ENCODE measurements at regions not wholly inside any gene's neighbourhood (a gene's known extent, or its start where the extent isn't known, plus 50 kb on each side); places are given as distances from the start of the nearest gene placed in this dataset.
"Not testable (repeated sequence)": the region's sequence is repeated elsewhere in the genome, so short reads cannot be mapped to it uniquely, and the experiment has no call there.

DNA sequence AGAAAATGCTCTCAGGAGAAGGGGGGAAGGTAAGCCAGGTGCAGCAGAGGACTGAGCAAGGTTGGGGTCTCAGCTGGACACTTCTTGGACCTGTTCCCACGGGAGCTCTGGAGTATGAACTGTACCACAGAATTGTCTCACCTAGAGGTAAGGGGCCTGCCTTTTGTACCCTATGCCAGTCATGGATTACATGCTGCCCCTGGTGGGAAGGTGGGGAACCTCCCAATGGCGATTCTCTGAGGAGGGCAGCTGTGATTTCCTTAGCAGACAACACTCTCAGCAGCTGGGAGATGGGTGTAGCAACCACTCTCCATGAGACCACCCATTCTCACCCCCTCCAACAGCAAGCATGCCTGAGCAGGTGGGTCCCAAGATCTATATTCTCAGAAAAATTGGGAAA, 329.4 kb upstream of the CTNNB1 start:
- DNase-seq (ENCODE audit: low spot score) = no peak
- intact Hi-C loops (cut with DNase I) = no loop called here

DNA sequence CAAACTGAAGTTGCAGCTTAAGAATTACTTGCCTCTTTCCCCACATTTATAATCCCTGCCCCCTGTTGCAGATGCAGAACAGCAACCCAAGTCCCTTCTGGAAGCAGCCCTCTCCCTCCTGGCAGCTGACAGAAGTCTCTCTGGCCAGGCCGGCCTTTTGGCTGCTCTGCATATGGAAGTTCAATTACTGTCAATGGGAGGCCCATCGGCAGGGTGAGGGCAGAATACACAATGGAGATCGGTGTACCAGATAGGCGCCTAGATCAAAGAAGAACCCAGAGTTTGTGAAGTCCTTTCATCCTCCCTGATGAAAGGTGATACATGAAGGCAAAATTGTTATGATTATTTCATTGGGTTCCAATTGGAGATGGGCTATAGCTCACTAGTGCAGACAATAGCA, 327.9 kb upstream of the CTNNB1 start:
- intact Hi-C loops (cut with DNase I) = no loop called here
- no peak for DNase-seq (ENCODE audit: low spot score)

DNA sequence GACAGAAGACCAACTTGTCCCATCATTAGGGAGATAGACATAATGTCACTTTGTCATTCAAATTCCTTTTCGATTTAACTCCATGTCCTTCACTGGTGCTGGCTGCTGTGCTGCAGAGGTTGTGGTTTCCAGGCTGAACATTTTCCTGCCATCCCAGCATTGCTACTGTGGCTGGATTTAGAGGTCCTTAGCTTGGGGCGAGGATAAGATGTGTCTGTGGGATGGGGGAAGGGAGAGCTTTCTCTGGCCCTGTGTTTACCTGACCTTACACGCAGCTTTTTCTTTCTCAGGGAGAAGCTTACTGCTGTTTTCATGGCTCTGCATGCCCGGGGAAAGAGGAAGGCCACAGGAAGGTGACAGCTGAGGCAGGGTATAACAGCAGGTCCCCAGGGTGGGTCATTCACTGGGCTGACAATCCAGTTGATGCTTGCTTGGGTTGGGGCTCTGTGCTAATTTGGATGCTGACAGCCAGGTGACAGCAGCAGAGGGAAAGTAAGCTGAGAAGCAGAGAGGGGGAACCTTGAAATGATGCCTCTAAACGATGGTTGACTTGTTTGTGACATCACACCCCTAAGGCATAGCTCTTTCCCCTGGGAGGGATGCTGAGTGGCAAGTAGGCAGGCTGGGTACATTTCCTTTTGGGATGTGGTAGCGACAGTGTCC, 326.9 kb upstream of the CTNNB1 start:
- DNase-seq (ENCODE audit: low spot score) = no peak
- intact Hi-C loops (cut with DNase I) = no loop called here

DNA sequence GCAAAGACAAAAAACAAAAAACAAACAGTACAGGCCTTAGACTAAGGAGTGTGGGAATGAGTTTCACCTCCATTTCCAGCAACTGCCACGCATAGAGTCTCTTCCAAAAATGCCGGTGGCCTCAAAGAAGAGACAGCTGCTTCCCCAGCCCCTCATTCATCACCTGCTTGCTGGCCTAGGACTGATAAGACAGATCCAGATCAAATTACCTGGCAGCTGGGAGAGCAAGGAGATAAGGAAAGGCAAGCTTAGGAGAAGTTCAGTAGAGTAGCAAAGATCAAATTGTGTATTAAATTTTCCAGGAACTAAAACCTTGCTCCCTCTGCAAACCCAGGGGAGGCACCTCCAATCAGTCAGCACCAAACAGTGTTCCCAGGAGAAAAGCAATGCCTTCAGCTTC, 325.8 kb upstream of the CTNNB1 start:
- DNase-seq (ENCODE audit: low spot score) = no peak
- intact Hi-C loops (cut with DNase I) = no loop called here

DNA sequence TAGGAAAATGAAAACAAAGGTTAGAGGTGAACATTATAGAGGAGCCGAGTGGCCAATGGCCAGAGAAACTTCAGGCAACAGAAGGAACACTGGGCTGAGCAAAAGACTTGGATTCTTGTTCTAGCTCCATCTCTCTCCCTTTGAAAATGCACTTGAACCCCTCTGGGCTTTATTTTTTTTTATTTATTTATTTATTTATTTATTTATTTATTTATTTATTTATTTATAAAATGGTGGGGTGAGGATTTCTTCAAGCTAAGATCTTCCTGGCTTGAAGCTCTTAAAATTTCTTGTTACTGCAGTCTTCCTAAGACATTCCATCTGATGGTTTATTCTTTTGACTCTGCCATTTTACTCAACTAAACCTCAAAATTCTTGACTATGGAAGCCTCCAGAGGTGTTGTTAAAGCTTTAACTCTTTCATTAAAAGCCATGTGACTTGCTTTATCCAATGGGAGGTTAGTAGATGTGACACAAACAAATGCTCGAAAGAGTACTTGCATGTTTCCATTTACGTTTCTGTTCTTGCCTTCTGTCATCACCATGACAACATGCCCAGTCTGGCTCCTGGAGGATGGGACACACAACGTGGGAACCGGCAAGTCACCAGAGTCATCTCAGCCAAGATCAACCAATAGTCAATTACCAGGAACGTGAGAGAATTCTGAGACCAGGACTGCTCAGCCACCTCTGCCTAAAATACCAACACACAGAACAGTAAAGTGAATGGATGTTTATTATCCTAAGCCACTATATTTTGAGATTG, 325.2 kb upstream of the CTNNB1 start:
- DNase-seq (ENCODE audit: low spot score) = no peak
- intact Hi-C loops (cut with DNase I) = no loop called here

DNA sequence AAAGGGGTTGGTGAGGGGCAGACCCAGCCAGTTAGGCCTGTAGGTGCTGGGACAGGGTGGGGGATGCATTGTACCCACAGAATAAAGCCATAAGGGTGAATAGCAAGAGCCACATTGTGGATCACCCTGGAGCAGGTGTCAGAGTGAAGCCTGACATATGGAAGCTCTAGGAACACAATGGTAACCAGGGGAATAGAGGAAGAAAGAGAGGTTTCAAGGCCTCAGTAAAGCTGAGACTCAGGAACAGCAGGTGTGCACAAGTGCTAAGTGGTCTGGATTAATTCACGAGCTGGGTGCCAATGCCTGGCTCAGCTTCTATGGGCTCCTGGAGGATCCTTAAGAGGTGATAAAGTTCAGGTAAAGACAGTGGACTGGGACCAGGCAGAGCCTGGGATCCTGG, 323.7 kb upstream of the CTNNB1 start:
- intact Hi-C loops (cut with DNase I) = loop anchor here in 1 of 2 donors (5.0 kb wide), 1 partner anchor 93 kb away; no protein-coding TSS in a partner anchor
- no peak for DNase-seq (ENCODE audit: low spot score)

DNA sequence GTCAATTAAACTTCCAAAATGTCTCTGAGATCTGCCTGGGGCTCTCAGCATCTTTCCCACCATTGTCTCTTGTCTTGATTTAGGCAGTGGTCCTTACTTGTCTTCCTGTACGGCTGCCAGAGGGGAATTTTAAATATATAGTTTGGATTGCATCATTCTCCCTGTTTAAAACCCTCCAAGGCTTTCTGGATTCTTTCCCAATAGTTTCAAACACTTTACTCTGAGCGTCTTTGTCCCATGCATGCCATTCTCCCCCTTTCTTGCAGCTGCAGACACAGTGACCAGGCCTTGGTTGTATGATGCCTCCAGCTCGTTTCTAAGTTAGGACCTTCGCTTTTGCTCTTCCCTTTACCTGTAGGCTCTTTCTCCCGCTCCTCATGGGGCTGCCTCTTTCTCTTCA, 323.3 kb upstream of the CTNNB1 start:
- intact Hi-C loops (cut with DNase I) = loop anchor here in 1 of 2 donors (5.0 kb wide), 1 partner anchor 94 kb away; no protein-coding TSS in a partner anchor

DNA sequence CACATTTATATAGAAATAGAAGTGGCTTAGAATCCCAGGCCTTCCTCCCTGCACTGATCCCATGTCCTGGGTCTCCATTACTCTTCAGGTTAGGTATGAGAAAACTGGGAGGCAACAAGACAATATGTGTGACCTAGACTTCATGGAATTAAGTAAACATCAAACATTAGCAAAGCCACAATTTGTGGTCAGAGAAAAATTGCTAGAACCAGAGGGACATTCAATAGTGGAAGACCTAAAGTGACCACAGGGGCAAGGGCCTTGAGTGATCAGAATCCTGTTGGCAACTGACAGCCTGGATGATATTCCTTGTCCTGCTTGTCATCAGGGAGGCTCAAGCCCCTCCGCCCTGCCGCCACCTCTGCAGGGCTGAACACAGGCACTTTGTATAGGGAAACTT, 322.8 kb upstream of the CTNNB1 start:
- no peak for DNase-seq (ENCODE audit: low spot score)
- intact Hi-C loops (cut with DNase I) = loop anchor here in 1 of 2 donors (5.0 kb wide), 1 partner anchor 94 kb away; no protein-coding TSS in a partner anchor

More for the DNA sequence above, 323.3 kb upstream of the CTNNB1 start:
- no peak for DNase-seq (ENCODE audit: low spot score)

DNA sequence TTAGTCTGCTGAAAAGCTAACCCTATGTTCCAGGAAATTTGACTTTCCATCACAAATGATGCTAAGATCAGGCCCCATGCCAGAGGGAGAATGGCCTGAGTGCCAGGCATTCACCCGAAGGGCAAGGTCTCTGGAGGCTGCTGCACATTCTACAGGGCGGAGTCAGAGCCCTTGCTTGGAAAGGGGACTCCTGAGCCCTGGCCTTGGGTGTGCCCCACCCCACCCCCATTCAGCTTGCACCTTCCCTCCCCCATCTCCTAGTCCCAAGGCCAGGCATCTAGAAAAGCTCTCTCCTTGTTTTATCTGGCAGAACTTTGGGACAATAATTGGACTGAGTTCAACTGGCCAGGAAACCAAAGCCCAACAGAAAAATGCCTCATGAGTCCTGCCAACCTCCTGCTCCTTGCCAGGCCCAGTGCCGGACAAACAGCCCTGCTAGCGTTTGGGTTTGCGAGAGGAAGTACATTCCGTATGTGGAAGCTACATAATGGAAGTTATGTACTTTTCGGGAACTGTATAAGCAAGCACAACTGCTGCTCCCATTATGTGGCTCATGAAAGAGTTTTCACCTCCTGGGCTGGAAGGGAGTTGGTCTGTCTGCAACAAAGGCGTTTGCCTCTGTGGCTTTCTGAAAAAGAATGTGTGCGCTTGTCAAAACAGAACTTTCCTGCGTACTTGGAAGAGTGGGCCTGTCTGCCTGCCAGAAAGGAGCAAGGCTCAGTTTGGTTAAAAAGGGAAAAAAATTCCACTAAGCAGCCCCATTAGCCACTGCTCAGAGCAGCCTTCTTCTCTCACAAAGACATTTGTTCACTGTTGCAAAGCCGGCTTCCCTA, 321.5 kb upstream of the CTNNB1 start:
- intact Hi-C loops (cut with DNase I) = loop anchor here in 1 of 2 donors (5.0 kb wide), 1 partner anchor 96 kb away; no protein-coding TSS in a partner anchor
- DNase-seq (ENCODE audit: low spot score) = peak; percentile 90

DNA sequence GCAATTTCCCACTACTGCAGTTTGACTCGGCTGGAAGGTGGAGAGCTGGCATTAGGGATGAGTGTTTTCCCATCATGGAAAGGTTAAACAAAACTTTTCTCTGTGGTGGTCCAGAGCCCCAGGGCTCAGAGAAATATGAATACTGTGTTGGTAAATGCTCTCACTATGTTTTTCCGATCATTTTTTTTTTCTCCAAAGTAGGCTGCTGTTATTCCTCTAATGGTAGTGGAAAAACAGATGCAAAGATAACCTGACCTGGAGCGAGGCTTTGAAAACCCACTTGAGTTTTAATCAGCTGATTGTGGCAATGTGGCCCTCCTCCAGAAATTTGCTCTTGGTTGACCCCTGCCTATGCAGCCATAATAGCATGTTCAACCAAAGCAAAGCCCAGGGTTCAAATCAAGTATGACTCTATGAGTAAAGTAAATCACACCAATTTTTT, 320.8 kb upstream of the CTNNB1 start:
- intact Hi-C loops (cut with DNase I) = loop anchor here in 1 of 2 donors (5.0 kb wide), 1 partner anchor 96 kb away; no protein-coding TSS in a partner anchor
- no peak for DNase-seq (ENCODE audit: low spot score)

DNA sequence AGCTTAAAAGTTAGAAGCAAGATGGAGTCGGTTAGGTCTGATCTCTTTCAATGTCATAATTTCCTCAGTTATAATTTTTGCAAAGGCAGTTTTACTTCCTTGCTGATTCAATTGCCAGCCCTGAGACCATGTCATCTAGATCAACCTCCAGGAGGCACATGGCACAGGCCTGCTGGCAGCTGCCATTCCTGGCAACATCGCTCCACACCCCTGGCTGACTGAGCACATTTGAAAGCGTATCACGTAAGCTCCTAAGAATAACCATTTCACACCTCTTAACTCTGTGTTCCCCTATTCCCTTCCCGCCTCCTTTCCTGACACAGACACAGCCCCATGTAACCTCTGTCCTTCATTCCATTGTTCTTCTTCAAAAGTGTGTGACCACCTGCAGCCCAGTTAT, 313.9 kb upstream of the CTNNB1 start:
- intact Hi-C loops (cut with DNase I) = no loop called here
- no peak for DNase-seq (ENCODE audit: low spot score)

DNA sequence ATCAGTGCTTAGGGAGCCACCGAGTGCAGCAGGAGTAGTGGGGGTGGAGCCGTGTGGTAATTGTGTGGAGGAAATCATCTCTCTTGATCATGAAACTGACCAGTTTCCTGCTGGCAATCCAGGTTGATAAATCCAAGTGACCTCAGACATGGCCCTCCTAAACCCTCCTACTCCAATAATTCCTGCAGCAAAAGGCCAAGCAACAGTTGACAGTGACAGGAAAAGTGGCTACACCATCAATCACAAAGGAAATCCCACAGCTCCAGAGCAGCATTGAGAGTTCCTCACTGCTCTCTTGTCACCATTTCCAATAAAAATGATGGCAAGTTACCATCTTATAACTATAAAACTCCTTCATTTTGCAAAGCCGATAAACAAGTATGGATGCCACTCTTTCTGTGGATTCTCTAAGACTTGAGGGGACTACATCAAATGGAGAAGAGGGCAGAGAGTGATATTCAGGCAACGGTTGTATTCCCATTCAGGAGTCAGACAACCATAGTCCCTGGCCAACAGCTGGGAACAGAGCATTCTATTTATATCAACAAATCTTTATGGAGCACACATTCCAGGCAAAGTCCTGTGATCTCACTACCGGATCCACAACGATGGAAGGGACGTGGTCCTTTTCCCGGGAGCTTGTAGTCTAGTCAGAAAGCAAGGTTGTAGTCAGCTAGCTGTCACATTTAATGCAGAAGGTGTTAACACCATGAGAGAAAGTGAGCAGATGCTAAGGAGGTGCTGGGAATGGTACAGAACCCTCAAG, 312.5 kb upstream of the CTNNB1 start:
- intact Hi-C loops (cut with DNase I) = no loop called here
- DNase-seq (ENCODE audit: low spot score) = no peak

DNA sequence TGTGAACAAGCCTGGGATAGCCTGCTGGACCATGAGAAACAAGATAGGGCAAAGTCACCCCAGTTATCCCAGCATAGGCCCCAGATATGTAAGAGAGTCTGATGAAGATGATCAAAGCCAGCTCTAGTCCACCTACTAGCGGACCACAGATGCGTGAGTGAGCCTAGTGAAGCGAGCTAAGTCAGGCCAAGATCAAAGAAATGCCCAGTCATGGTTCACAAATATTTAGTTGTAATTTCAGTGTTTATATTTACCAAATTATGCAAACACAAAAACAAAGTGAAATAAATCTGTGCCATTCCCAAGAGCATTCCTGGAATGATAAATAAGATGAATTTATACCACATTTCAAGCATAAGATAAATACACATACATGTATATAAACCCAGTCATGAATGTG, 308.1 kb upstream of the CTNNB1 start:
- intact Hi-C loops (cut with DNase I) = no loop called here

DNA sequence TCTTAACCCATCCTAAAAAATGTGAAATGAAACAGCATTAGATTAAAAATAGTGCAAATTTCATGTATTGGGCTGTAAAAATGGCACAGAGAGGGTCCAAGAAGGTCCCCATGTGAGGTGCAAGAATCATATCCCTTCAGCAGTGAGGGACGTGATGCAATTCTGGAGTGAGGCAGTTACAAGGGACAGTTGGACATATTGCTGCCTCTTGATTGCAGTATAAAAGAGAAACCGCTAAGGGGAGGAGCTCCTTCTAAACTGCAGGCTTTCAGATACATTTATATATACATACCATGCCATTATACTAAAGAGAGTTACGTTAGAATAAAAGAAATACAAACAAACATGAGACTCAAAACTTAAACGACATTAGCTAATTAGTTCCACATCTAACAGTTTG, 304.2 kb upstream of the CTNNB1 start:
- intact Hi-C loops (cut with DNase I) = no loop called here
- no peak for DNase-seq (ENCODE audit: low spot score)

More for the DNA sequence above, 308.1 kb upstream of the CTNNB1 start:
- no peak for DNase-seq (ENCODE audit: low spot score)

DNA sequence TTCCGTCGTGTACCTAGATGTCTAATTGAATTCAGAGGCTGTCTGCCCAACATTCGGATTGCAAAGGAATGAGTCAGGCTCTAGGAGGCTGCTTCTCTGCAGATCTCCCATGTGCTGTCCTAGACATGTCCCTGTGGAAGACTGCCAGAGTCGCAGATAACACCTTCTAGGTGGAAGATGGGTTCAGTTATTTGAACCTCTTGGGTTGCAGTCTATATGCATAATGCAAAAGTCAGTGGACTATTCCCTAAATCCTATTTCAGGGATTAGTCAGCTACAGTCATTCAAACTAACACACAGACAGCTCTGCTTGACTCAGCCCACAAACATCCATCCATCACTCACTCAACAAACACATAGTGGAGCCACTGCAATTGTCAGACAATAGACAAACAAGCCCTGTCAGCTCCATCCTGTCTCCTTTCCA, 300.0 kb upstream of the CTNNB1 start:
- DNase-seq (ENCODE audit: low spot score) = no peak
- intact Hi-C loops (cut with DNase I) = no loop called here

DNA sequence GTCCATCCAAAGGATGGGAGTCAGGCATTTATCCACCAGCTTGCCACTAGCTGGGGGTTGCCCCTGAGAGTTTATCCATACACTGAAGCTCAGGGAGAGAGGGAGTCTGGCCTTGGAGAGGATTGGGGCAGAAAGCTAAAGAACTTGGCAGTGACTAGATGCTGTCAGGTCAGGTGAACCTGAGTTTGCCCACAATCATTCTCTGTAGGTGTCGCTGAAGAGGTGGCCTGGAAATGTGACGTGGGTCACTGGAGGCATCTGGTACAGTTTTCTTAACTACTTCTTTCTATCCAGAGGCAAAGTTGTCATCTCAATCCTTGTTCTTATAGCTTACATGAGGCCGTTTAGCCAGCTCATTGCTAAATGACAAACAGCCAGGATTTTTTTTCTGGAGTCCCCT, 298.0 kb upstream of the CTNNB1 start:
- no peak for DNase-seq (ENCODE audit: low spot score)

DNA sequence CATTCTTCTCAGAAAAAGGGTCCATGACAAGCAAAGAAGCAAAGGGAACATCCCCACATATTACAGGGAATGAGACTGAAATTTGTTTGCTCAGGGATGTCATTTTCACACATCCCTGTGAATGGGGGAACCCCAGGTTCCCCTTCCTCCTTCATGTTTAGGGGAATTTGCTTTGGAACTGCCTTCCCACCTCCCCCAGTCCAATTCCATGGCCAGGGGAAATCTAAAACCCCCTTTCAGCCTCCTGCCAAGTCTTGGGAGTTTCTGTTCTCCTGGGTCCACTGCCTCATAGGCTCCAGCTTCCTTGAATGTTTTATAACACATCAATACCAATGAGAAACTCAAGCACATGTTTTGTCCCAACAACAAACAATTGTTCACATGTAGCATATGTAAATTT, 297.5 kb upstream of the CTNNB1 start:
- DNase-seq (ENCODE audit: low spot score) = no peak
- intact Hi-C loops (cut with DNase I) = no loop called here

More for the DNA sequence above, 298.0 kb upstream of the CTNNB1 start:
- intact Hi-C loops (cut with DNase I) = no loop called here

DNA sequence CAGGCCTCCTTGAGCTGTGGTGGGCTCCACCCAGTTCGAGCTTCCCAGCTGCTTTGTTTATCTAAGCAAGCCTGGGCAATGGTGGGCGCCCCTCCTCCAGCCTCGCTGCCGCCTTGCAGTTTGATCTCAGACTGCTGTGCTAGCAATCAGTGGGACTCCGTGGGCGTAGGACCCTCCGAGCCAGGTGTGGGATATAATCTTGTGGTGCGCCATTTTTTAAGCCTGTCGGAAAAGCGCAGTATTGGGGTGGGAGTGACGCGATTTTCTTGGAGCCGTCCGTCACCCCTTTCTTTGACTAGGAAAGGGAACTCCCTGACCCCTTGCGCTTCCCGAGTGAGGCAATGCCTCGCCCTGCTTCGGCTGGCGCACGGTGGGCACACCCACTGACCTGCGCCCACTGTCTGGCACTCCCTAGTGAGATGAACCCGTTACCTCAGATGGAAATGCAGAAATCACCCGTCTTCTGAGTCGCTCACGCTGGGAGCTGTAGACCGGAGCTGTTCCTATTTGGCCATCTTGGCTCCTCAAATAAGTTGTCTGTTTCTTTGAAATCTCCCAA, 291.3 kb upstream of the CTNNB1 start:
- DNase-seq (ENCODE audit: low spot score); intact Hi-C loops (cut with DNase I): not testable (repeated sequence)

DNA sequence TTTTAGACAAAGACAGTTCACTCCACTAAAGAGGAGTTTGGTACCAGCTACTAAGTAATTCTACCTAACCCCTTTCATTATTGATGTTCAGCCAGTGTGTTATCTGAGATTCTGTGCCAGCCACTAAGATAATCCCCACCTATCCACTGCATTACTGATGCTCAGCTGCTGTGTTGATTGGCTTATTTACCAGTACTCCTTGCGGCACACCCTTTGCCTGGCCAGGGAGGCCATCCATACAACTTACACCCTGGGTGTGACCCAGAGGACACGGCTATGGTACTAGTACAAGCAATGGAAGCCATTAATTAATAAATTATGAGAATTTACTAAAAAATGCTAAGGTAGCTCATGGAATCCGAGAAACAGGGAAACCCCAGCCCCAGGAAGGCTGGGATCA, 290.7 kb upstream of the CTNNB1 start:
- intact Hi-C loops (cut with DNase I) = no loop called here
- no peak for DNase-seq (ENCODE audit: low spot score)
